Liver (tissue), 3 donors: ENCODE measurements at regions not wholly inside any gene's neighbourhood (a gene's known extent, or its start where the extent isn't known, plus 50 kb on each side); places are given as distances from the start of the nearest gene placed in this dataset.

ENCODE experiments used
- CTCF ChIP-seq: fragments of 150-350 bp; IDR thresholded peaks from 2 replicates; pipeline ENCODE4 v1.5.1; 2017; ENCODE audit warnings: improper control_type of control experiment, low read depth, low read length; ENCODE audit not compliant: missing input control
- FOXA1 ChIP-seq: IDR thresholded peaks from 2 replicates; pipeline ENCODE4 v1.6.1; 2016; ENCODE audit warnings: antibody characterized with exemption
- GABPA ChIP-seq, 2 donors: IDR thresholded peaks in 1 of 2; conservative IDR thresholded peaks in 1 of 2; 2 replicates each; pipeline ENCODE4 v1.6.1; 2016; ENCODE audit warnings: antibody characterized with exemption in 2 of 2, mild to moderate bottlenecking in 1 of 2, moderate library complexity in 1 of 2
- HNF4A ChIP-seq, 2 donors: conservative IDR thresholded peaks; 2 replicates each; pipeline ENCODE4 v1.6.1; 2016; ENCODE audit warnings: antibody characterized with exemption in 2 of 2, mild to moderate bottlenecking in 2 of 2
- HNF4G ChIP-seq: IDR thresholded peaks from 2 replicates; pipeline ENCODE4 v1.6.1; 2016; ENCODE audit warnings: antibody characterized with exemption
- JUND ChIP-seq, 2 donors: IDR thresholded peaks; 2 replicates each; pipeline ENCODE4 v1.6.1; 2016; ENCODE audit warnings: antibody characterized with exemption in 2 of 2
- MAX ChIP-seq: IDR thresholded peaks from 2 replicates; pipeline ENCODE4 v1.6.1; 2016; ENCODE audit warnings: antibody characterized with exemption
- NR2F2 ChIP-seq: IDR thresholded peaks from 2 replicates; pipeline ENCODE4 v1.6.1; 2016; ENCODE audit warnings: antibody characterized with exemption
- RAD21 ChIP-seq, 2 donors: IDR thresholded peaks; 2 replicates each; pipeline ENCODE4 v1.6.1; 2016; ENCODE audit warnings: antibody characterized with exemption in 2 of 2, mild to moderate bottlenecking in 2 of 2
- REST ChIP-seq: IDR thresholded peaks from 2 replicates; pipeline ENCODE4 v1.6.1; 2016; ENCODE audit warnings: antibody characterized with exemption, mild to moderate bottlenecking
- RXRA ChIP-seq, 2 donors: IDR thresholded peaks; 2 replicates each; pipeline ENCODE4 v1.6.1; 2017 to 2018; ENCODE audit warnings: antibody characterized with exemption in 2 of 2, mild to moderate bottlenecking in 1 of 2
- SP1 ChIP-seq: IDR thresholded peaks from 2 replicates; pipeline ENCODE4 v1.6.1; 2018; ENCODE audit warnings: antibody characterized with exemption, mild to moderate bottlenecking
- YY1 ChIP-seq: IDR thresholded peaks from 2 replicates; pipeline ENCODE4 v1.6.1; 2016; ENCODE audit warnings: antibody characterized with exemption, mild to moderate bottlenecking
- ZBTB33 ChIP-seq: IDR thresholded peaks from 2 replicates; pipeline ENCODE4 v1.6.1; 2016; ENCODE audit warnings: antibody characterized with exemption
- donor health status: healthy.
- donor health status: healthy.

GRCh38 chr13:57409656-57410055 is 221.9 kb upstream of the PCDH17 start:
- TF ChIP-seq RAD21 (IDR thresholded peaks at IDR 0.05) (no peak), CTCF (no peak), HNF4G (no peak), GABPA (IDR thresholded peaks at IDR 0.05 in 1 of 2, conservative IDR thresholded peaks at IDR 0.05 in 1 of 2) (no peak), REST (no peak), ZBTB33 (no peak), NR2F2 (no peak), RXRA (IDR thresholded peaks at IDR 0.05) (no peak), MAX (no peak), YY1 (no peak), SP1 (no peak), FOXA1 (no peak), HNF4A (conservative IDR thresholded peaks at IDR 0.05) (no peak), JUND (IDR thresholded peaks at IDR 0.05) (no peak)
